GM12878 (cell line): ENCODE measurements at regions not wholly inside any gene's neighbourhood (a gene's known extent, or its start where the extent isn't known, plus 50 kb on each side); places are given as distances from the start of the nearest gene placed in this dataset.

Experiments used
- ATF3 ChIP-seq: IDR thresholded peaks from 2 replicates; pipeline ENCODE4 v1.6.1; 2011; ENCODE audit warnings: low read depth, mild to moderate bottlenecking, low read length, moderate library complexity, borderline replicate concordance; ENCODE audit errors: extremely low read depth
- POLR2A ChIP-seq: IDR thresholded peaks from 2 replicates; pipeline ENCODE4 v1.6.1; 2011; ENCODE audit warnings: low read depth, mild to moderate bottlenecking, low read length
- USF2 ChIP-seq: IDR thresholded peaks from 2 replicates; pipeline ENCODE4 v1.6.1; 2011; ENCODE audit warnings: low read depth, low read length, improper control_type of control experiment, borderline replicate concordance
- TF ChIP-seq, protein P1 (sequence below), 3 experiments: IDR thresholded peaks in 2 of 3; conservative IDR thresholded peaks in 1 of 3; 2 replicates each; pipeline ENCODE4 v1.5.1; 2011; ENCODE audit warnings: low read depth in 3 of 3, low read length in 3 of 3, mild to moderate bottlenecking in 3 of 3, control low read depth in 2 of 3, moderate library complexity in 2 of 3, inconsistent platforms in 1 of 3, mixed read lengths in 1 of 3; ENCODE audit not compliant: control insufficient read depth in 2 of 3, insufficient read depth in 1 of 3; ENCODE audit errors: extremely low read depth in 1 of 3

DNA sequence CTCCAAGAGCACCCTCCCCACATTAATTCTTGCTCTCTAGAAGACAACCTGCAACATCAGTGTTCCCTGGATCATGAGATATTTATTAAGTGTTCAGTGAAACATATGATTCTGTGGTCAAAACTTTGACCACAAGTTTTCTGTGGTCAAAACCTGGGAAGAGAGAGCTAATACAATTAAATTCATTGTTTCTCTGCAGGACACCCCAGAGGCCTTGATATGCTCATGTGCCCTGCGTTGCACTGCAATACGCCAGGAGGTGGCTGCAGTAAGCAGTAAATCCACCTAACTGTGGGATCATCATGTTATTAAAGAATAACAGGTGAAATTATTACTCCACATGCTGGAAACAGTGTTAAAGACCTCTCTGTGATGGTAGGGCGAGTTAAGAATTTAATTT lies 109.3 kb upstream of the SPDL1 start:
- TF ChIP-seq, protein P1, sequence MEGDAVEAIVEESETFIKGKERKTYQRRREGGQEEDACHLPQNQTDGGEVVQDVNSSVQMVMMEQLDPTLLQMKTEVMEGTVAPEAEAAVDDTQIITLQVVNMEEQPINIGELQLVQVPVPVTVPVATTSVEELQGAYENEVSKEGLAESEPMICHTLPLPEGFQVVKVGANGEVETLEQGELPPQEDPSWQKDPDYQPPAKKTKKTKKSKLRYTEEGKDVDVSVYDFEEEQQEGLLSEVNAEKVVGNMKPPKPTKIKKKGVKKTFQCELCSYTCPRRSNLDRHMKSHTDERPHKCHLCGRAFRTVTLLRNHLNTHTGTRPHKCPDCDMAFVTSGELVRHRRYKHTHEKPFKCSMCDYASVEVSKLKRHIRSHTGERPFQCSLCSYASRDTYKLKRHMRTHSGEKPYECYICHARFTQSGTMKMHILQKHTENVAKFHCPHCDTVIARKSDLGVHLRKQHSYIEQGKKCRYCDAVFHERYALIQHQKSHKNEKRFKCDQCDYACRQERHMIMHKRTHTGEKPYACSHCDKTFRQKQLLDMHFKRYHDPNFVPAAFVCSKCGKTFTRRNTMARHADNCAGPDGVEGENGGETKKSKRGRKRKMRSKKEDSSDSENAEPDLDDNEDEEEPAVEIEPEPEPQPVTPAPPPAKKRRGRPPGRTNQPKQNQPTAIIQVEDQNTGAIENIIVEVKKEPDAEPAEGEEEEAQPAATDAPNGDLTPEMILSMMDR (IDR thresholded peaks at IDR 0.05 in 2 of 3, conservative IDR thresholded peaks at IDR 0.05 in 1 of 3; ENCODE audit: control insufficient read depth in 2 of 3, extremely low read depth in 1 of 3, insufficient read depth in 1 of 3, low read depth in 3 of 3, low read length in 3 of 3): peak; percentile 5 to 32 (median 12); a peak in 2 of 6 replicates
- TF ChIP-seq USF2 (no peak), POLR2A (no peak), ATF3 (no peak)
